ENCODE measurements at regions not wholly inside any gene's neighbourhood (a gene's known extent, or its start where the extent isn't known, plus 50 kb on each side); places are given as distances from the start of the nearest gene placed in this dataset.
"Not testable (repeated sequence)": the region's sequence is repeated elsewhere in the genome, so short reads cannot be mapped to it uniquely, and the experiment has no call there.

DNA sequence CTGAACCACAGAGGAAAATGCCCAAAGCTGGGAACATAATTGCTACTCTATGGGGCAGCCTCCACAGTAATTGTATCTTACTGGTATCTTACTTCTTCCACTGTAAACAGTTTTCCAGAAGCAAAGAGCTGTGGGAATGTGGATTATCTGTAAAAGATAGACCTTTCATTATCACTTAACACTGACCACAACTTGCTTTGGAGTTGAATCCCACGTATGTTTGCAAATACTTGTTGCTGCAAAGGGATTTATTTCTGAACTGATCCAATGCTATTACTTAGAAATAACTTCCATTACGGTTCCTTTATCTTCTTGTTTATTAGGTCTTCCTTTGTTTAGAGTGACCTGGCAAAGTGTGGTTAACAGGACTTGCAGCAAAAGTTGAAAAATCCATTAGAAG is 218.1 kb downstream of the KCTD12 start:
- Histone ChIP-seq H3K9me3 (no peaks in the 10 kb centered on the region), H3K27ac (replicated peaks in 1 of 4) (no peak overlapping the region), H3K4me3 (no peak overlapping the region), H3K4me1 (peaks cover 0 to 24% (median 15%) of the 10 kb centered on the region in 4 donors), H3K27me3 (no peaks in the 10 kb centered on the region), H3K36me3 (no peaks in the 10 kb centered on the region)
- intact Hi-C loops (cut with DNase I) = loop anchor here (5.0 kb wide), 2 partner anchors 219 to 234 kb away; partner anchors contain the start of gene KCTD12
- TF ChIP-seq, protein P1, sequence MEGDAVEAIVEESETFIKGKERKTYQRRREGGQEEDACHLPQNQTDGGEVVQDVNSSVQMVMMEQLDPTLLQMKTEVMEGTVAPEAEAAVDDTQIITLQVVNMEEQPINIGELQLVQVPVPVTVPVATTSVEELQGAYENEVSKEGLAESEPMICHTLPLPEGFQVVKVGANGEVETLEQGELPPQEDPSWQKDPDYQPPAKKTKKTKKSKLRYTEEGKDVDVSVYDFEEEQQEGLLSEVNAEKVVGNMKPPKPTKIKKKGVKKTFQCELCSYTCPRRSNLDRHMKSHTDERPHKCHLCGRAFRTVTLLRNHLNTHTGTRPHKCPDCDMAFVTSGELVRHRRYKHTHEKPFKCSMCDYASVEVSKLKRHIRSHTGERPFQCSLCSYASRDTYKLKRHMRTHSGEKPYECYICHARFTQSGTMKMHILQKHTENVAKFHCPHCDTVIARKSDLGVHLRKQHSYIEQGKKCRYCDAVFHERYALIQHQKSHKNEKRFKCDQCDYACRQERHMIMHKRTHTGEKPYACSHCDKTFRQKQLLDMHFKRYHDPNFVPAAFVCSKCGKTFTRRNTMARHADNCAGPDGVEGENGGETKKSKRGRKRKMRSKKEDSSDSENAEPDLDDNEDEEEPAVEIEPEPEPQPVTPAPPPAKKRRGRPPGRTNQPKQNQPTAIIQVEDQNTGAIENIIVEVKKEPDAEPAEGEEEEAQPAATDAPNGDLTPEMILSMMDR (IDR thresholded peaks at IDR 0.05) = no peak
- no peak for TF ChIP-seq EP300 (IDR thresholded peaks at IDR 0.05)
- no peak for TF ChIP-seq POLR2AphosphoS5 (IDR thresholded peaks at IDR 0.05)
- no peak for TF ChIP-seq POLR2A (IDR thresholded peaks at IDR 0.05; ENCODE audit: low read depth)
- DNase-seq (ENCODE audit: extremely low spot score) = no peak
- WGBS = 65% methylated on average over 2 of the region's 2 CpGs

GRCh38 chr13:76667551-76667950 is 218.7 kb downstream of the KCTD12 start:
- DNase-seq (ENCODE audit: extremely low spot score) = no peak

DNA sequence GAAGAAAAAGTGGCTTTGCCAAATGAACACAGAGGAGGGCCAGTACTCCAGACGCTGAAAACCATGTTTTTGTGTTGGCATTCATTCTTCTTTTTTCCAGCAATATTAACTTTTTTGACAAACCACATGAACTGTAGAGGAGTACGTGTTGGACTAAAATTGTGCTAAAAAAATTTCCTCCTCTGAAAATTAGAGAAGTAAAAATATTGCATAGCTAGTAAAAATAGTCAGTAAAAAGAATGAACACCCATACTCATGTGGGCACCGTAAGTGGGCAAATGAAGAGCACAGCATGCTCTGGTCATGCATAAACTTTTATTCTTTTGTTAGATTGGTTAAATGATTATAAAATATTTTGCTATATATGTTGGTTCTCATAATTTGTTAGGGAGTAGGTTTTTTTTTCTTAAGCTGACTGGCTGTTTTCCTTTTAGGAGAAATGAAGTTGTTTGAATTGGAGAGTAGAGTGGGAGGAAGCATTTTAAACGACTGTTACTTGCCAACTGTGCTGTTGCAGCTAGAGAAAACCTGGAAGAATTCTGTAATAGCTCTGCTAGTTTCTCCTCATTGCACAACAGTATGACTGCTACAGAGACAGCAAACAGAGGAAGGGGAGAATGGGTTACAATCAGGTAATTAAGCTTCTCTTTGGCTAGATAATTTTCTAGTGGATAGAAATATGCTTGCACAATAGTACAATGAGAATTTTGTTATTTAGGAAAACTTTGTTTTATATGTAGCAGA is 222.4 kb downstream of the KCTD12 start:
- Histone ChIP-seq H3K27ac (replicated peaks in 1 of 4) (peak overlapping the region in 1 of 4 donors; percentile 15), H3K4me1 (peaks cover 0 to 24% (median 11%) of the 10 kb centered on the region in 4 donors), H3K36me3 (no peaks in the 10 kb centered on the region), H3K4me3 (no peak overlapping the region), H3K9me3 (no peaks in the 10 kb centered on the region), H3K27me3 (no peaks in the 10 kb centered on the region)
- WGBS = 47% methylated on average over 4 of the region's 4 CpGs
- intact Hi-C loops (cut with DNase I) = no loop called here
- no peak for DNase-seq (ENCODE audit: extremely low spot score)
- TF ChIP-seq POLR2AphosphoS5 (IDR thresholded peaks at IDR 0.05) (no peak), POLR2A (IDR thresholded peaks at IDR 0.05; ENCODE audit: low read depth) (no peak), EP300 (IDR thresholded peaks at IDR 0.05) (no peak)
- TF ChIP-seq, protein P1 (IDR thresholded peaks at IDR 0.05) = no peak

More at GRCh38 chr13:76667551-76667950, 218.7 kb downstream of the KCTD12 start:
- Histone ChIP-seq H3K4me1 (peaks cover 0 to 24% (median 13%) of the 10 kb centered on the region in 4 donors), H3K9me3 (no peaks in the 10 kb centered on the region), H3K36me3 (no peaks in the 10 kb centered on the region), H3K27ac (replicated peaks in 1 of 4) (no peak overlapping the region), H3K4me3 (no peak overlapping the region), H3K27me3 (no peaks in the 10 kb centered on the region)
- intact Hi-C loops (cut with DNase I) = loop anchor here (5.0 kb wide), 2 partner anchors 220 to 235 kb away; partner anchors contain the start of gene KCTD12
- no peak for TF ChIP-seq POLR2AphosphoS5 (IDR thresholded peaks at IDR 0.05)
- no peak for TF ChIP-seq EP300 (IDR thresholded peaks at IDR 0.05)
- TF ChIP-seq, protein P1 (IDR thresholded peaks at IDR 0.05) = peak; percentile 29 to 42 (median 30)
- no peak for TF ChIP-seq POLR2A (IDR thresholded peaks at IDR 0.05; ENCODE audit: low read depth)

- H3K27me3 ChIP-seq; intact Hi-C loops (cut with DNase I); DNase-seq (ENCODE audit: extremely low spot score); H3K9me3 ChIP-seq; H3K4me3 ChIP-seq; H3K4me1 ChIP-seq; H3K27ac ChIP-seq (replicated peaks in 1 of 4); H3K36me3 ChIP-seq: not testable (repeated sequence)
- 91% methylated on average over 7 of the region's 7 CpGs for WGBS
Measured at GRCh38 chr13:76659074-76659473, 227.1 kb downstream of the KCTD12 start.

GRCh38 chr13:76656500-76656899 is 229.7 kb downstream of the KCTD12 start:
- TF ChIP-seq POLR2A (IDR thresholded peaks at IDR 0.05; ENCODE audit: low read depth) = no peak
- Histone ChIP-seq H3K4me3 (no peak overlapping the region), H3K27ac (replicated peaks in 1 of 4) (no peak overlapping the region), H3K4me1 (no peaks in the 10 kb centered on the region), H3K9me3 (no peaks in the 10 kb centered on the region), H3K36me3 (no peaks in the 10 kb centered on the region), H3K27me3 (no peaks in the 10 kb centered on the region)
- WGBS = 81% methylated on average over 4 of the region's 4 CpGs
- no peak for DNase-seq (ENCODE audit: extremely low spot score)
- intact Hi-C loops (cut with DNase I) = no loop called here
